HG03108 (cell line): ENCODE measurements at regions not wholly inside any gene's neighbourhood (a gene's known extent, or its start where the extent isn't known, plus 50 kb on each side); places are given as distances from the start of the nearest gene placed in this dataset.
"Not testable (repeated sequence)": the region's sequence is repeated elsewhere in the genome, so short reads cannot be mapped to it uniquely, and the experiment has no call there.

Source experiments
- ATAC-seq: cut with Tn5 transposase; IDR thresholded peaks from one replicate; pipeline ENCODE4 v1.9.1; 2021; ENCODE audit warnings: moderate library complexity; ENCODE audit not compliant: unreplicated experiment

DNA sequence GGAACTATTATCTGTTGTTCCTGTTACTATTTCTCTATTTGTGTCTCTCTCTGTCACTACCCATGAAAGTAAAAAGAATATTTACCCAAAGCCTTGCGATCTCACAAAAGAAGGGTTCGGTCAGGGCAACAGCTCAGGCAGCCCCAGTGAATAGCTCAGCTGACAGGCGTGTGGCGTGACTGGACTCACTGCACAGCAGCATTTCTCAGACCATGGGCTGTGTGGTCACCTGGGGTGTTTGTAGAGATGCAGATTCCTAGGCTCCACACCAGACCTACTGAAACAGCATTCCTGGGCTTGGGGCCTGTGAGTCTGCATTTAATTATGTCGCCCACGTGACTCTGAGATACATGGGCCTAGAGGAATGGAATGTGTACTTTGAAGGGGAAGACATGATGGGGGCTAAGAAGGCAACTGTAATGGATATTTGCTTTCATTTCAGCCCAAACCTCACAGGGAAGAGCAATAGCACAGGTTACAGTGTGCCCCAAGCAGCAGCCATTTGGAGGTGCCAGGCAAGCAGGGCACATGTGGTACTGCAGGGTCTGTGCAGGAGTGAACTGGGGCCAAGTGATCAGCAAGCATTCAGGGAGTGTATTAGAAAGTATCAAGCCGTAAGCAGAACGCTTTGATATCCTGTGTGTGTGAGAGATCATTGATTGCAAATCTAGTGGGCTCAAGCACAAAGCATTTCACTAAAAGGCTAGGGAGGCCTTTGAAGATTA is 90.4 kb upstream of the RBMS1 start:
- ATAC-seq = no peak

DNA sequence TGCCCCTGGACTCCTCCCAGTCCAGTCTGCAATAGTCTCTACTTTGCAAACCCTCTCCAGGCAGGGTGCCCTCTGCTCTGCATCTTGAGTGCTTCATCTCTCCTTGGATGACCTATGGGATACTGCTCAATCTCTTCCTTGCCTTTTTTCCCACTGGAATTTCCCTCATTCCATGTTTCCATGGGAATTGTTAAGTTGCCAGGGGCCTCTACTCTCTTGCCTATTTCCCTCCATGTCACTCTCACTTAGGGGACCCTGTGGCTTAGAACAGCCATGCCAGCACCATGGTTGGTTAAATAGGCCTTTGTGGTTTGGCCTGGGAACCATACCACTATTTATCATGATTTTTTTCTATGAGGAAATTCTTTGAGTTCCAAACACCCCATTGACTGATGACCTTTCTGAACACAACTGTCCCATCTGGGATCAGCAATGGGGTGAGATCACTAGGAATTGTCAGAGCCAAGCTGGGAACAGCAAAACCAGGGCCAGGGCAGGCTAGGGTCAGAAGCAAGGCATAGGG is 91.4 kb upstream of the RBMS1 start:
- ATAC-seq = no peak

DNA sequence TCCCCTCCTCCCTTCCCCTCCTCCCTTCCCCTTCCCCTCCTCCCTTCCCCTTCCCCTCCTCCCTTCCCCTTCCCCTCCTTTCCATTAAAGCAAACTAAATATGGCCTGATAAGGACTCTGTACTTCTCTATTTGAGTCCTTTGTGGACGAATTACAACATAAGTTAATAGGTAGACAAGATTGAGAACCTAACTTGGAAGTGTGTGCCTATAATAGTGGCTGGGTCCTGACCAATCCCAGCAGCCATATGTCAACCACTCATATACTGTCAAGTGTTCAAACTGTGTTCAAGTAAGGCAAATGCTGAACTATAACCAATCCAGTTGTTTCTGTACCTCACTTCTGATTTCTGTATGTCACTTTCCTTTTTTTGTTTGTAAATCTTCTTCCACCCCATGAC is 97.1 kb upstream of the RBMS1 start:
- no peak for ATAC-seq

DNA sequence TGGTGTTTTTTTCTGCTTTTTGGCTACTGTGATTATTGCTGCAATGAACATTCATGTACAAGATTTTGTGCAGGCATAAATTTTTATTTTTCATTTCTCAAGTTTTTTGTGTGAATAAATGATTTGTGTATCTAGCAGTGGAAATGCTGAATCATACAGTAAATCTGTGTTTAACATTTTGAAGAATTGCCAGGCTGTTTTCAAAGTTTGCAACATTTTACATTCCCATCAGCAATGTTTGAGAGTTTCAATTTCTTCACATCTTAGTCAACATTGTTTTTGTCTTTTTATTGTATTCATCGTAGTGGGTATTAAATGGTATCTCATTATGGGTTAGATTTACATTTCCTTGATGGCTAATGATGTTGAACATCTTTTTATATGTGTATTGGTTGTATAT is 98.8 kb upstream of the RBMS1 start:
- no peak for ATAC-seq

DNA sequence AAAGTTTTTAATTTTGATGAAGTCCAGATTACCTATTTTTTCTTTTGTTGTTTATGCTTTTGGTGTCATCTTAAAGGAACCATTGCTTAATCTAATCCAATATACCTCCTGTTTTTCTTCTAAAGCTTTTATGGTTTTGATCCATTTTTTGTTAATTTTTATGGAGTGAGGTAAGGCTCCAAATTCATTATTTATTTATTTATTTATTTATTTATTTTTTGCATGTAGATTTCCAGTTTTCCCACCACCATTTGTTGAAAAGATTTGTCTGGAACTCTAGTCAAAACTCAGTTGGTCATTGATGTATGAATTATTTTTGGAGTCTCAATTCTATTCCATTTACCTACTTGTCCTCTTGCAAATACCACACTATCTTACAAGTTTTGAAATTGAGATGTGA is 99.4 kb upstream of the RBMS1 start:
- ATAC-seq = no peak

DNA sequence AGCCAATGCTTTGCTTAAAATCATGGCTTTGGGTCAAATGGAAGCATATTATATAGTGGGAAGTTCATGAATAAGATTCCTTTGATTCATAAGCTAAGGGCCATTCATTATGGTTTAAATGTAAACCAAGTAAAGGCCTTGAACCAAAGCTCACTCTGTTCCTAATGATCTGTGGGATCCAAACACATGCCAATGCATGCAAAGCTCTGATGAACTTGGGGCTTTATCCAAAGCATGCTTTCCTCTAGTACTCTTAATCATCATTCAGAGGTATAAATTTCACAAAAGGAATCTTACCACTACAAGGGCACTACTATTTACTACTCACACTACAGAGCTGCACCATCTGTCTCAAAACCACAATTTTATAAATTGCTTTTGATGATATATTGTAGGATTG is 102.8 kb upstream of the RBMS1 start:
- no peak for ATAC-seq

DNA sequence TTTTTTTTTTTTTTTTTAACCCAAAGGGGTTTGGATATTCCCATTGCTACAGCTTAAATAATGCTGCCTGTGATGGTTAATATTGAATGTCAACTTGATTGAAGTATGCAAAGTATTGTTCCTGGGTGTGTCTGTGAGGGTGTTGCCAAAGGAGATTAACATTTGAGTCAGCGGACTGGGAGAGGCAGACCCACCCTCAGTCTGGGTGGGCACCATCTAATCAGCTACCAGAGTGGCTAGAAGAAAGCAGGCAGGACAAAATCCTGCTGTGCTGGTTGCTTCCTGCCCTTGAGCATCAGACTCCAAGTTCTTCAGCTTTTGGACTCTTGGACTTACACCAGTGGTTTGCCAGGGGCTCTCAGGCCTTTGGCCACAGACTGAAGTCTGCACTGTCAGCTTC is 106.8 kb upstream of the RBMS1 start:
- not testable (repeated sequence) for ATAC-seq

DNA sequence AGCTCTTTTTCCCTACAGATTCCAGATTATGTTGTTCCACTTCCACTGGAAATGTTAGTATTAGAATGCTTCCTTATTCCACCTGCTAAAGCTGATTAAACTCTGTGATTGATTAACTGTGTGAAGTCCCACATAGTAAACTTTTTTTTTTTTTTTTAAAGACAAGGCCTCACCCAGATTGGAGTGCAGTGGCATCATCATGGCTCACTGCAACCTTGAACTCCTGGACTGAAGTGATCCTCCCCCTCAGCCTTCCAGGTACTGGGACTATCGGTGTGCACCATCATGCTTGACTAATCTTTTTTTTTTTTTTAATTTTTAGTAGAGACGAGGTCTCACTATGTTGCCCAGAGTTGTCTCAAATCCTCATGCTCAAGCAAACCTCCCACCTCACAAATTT is 108.5 kb upstream of the RBMS1 start:
- ATAC-seq = no peak

DNA sequence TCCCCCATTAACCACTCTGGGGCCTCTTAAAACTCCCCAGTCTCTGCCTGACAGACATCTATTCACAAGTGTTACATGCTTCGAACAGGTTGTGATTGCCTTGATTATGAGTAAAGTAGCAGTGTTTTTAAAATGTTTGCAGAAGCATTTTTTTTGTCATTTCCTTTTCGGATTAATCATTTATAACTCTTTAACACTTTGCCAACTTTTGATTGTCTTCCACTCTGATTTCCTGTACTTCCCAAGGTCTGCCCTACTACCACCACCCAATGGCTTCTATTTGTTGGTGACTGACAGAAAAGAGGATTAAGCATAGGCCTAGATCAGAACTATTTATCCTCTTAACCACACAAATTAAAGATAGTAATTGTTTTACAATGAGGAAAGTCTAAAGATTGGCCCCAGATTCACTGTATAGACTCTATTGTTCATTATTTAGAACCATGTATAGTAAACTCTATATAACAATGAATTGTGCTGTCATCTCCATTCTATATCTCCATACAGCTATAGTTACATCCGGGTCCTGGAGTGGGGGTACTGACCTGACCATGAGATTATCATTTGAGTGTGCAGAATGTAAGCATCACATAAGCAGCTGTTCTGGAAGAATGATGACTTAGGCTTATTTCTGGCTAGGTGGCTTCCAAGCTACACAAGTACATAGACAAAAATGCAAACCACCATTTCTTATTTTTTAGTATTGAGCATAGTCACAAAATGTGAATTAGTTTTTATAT is 110.3 kb upstream of the RBMS1 start:
- ATAC-seq = no peak

DNA sequence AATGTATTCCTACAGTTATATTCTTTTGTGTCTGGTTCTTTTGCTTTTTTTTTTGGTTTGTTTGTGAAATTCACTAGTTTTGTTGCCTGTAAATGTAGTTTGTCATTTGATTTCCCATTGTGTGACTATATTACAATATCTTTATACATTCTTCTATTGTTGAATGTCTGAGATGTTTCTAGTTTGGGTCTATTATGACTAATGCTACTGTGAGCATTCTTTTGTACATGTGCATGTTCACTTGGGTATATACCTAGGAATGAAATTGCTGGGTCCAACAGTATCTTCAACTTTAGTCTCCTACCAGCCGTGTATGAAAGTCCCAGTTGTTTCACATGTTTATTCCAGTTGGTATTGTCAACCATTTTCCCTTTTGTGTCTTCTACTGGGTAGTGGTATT is 112.7 kb upstream of the RBMS1 start:
- no peak for ATAC-seq

DNA sequence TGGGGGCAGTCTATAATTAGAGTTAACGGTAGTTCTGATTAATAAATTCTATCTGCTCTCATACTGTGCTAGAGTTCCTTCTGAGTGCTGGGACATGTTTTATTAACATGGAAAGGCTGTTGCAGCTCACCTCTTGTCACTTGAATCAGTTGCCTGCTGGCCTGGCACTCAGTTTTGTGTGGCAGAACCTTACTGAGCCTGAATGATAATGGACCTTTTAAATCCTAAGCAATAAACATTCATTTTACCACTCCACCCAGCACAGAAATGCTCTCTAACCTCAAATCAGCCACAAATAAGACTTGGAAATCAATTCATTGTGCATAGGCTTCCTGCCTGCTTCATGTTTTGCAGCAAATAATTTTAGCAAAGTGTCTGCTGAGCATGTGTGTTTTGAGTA is 115.0 kb upstream of the RBMS1 start:
- ATAC-seq = no peak

DNA sequence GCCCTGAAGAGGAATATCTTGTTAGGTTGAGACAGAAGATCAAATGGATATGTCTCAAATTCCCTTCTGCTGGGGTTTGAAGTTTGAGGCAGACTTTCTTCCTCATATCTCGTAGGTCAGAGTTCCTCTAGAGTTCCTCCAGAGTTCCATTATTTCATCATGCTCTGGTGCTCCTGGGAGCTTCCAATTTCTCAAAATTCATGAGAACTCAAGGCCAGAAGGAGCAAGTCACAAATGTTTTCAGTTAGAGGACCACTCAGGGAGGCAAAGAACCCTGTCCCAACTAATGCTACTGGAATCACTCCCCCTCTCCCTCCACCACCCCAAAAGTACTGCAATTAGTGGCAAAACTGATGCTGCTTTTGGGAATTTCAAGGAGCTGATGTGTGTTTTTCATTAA is 115.7 kb upstream of the RBMS1 start:
- no peak for ATAC-seq

DNA sequence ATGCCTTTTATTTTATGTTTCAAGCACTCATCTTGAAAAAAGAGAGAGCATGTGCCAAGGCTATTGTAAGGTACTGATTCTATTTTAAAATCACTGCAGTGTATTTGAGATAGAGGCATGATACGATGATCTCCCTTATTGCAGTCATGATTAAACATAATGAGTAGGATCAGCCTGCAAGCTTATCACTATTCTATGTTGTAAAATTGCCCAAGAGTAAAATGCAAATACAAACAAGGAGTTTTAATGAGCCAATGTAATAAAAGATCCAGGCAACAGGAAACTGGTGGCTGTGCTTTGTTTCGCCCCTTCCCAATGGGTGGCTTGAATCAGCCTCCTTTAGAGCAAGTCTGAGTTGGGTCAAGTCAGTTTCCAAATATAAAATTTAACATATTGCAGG is 116.4 kb upstream of the RBMS1 start:
- ATAC-seq = no peak

DNA sequence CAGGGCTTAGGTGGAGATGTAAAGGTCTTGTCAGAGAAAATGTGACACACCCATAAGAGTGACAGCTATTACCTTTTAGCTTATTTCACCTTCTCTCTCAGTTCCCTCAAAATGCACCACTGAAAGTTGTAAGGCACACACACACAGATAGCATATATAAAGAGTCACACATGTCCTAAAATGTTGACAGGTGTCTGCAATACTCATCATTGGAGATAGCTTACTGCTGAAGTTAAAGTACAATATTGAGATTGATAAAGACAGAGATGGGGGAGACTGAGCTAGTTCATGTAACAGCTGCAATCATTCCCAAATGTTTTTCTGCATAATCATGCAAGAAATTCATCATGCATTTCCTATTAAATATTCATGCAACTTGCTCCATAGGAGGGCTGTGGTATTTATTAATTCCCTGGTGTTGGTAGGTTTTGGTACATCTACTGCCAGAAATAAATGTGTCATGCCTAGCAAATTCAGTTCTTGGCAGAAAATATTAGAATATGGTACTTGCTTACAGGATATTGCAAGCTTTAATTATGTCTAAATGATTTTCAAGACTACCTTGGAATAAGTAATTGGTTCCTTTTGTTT is 118.8 kb upstream of the RBMS1 start:
- ATAC-seq = no peak

DNA sequence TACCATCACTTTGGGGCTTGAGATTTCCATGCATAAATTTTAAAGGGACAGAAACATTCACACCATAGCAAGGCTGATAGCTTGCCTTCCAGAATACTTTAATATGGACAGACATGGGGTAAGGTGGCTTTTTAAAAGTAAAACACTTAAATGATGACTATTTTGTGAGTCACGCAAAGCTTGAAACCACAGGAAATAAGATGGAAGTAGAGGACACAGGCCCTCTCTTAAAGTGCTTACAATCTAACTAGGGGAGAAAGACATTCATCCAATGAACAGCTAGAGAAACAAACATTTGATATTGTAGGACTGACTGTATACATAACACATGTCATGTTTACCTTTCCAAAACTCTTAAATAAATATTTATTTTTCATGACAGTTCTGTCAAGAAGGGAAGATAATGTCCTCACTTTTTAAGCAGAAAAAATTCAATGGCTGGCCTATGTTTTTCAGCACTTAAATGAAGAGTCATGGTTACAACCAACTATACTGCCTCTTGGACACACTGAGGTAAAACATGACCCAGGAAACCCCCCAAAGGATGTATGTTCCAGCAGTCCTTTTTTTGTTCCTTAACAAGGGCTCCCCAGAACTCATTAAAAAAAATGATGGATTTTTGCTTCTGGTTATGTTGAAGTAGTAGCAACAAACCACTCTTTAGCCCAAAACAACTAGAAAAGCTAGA is 120.0 kb upstream of the RBMS1 start:
- no peak for ATAC-seq

DNA sequence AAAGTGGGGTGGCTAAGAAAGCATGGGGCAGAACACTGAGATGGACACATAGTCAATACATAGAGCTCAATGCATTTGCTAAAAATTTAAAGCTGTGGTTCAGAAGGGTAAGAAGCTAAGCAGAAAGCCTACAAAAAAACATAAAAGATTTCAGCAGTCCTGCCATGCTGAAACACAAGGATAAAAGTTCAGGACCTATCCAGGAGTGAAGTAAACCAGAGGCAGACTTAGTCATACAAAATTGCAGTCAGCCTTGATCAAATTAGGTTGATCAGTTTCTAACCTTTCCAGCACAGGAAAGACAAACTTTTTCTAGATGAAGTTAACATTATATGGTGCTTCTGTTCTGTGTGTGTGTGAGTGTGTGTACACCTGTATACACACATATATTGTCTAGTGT is 120.8 kb upstream of the RBMS1 start:
- no peak for ATAC-seq

DNA sequence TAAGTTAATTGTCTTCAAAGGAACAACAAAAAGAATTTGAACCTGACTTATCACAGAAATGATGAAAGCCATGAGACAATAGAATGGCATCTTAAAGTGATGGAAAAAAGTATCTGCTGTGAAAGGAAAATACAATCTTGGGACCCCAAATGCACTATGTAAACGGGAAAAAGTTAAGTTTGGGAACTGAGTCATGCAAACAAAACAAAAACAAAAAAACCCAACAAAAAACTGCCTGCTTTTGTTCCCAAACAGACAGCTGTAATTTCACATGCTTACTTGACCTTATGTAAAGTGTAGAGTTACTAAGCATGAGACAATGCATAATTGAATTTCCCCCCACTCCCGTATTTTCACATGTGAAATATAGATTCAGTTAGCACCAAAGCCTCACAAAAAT is 122.1 kb upstream of the RBMS1 start:
- no peak for ATAC-seq

DNA sequence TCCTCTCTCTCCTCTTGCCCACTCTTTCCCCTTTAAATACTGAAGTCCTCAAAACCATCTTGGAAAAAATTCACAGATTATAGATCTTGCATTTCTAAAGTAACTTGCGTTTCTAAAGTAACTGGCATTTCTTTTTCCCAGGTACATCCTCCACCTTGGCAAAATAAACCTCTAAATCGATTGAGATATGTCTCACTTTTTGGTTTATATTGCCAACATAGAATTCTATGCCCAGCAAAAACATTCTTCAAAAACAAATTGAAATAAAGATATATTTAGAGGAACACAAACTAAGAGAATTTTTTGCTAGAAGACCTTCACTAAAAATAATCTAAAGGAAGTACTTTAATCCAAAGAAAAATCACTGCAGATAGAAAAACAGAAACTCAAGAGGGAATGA is 122.5 kb upstream of the RBMS1 start:
- no peak for ATAC-seq

DNA sequence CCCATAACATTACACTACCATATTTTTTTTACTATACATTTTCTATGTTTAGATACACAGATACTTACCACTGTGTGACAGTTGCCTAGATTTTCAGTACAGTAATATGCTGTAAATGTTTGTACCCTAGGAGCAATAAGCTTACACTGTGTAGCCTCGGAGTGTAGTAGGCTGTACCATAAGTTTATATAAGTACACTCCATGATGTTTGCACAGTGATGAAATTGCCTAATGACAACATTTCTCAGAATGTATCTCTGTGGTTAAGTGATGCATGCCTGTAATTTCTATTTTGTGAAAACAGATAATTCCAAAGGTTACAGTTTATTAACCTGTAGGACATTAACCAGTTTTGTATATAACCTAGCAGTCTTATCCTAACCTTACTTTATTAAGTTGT is 128.1 kb upstream of the RBMS1 start:
- no peak for ATAC-seq

DNA sequence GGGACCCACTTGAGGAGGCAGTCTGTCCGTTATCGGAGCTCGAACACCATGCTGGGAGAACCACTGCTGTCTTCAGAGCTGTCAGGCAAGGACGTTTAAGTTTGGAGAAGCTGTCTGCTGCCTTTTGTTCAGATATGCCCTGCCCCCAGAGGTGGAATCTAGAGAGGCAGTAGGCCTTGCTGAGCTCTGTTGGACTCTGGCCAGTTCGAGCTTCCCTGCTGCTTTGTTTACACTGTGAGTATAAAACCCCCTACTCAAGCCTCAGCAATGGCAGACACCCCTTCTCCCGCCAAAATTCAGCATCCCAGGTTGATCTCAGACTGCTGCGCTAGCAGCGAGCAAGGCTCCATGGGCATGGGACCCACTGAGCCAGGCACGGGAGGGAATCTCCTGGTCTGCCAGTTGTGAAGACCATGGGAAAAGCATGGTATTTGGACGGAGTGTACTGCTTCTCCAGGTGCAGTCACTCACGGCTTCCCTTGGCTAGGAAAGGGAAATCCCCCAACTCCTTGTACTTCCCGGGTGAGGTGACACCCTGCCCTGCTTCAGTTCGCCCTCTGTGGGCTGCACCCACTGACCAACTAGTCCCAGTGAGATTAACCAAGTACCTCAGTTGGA is 134.5 kb upstream of the RBMS1 start:
- not testable (repeated sequence) for ATAC-seq

DNA sequence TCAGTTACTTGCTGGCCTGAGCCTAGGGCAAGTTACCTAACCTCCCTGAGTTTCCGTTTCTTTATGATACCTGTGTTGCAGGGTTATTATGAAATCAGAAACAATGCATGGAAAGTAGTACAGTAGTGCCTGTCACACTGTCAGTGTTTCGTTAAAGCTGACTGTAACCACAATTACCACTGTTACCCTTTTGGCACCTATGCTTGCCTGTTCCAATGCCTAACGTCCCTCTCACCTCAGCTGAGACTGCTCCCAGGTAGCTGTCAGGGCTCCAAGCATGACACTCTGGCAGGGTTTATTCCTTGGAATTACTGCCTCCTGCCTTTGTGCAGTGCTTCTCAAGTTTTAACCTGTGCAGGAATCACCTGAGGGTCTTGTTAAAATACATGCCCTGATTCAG is 135.2 kb upstream of the RBMS1 start:
- no peak for ATAC-seq
